GM19468 (cell line): ENCODE measurements at regions not wholly inside any gene's neighbourhood (a gene's known extent, or its start where the extent isn't known, plus 50 kb on each side); places are given as distances from the start of the nearest gene placed in this dataset.
"Not testable (repeated sequence)": the region's sequence is repeated elsewhere in the genome, so short reads cannot be mapped to it uniquely, and the experiment has no call there.

Experiments used
- ATAC-seq: cut with Tn5 transposase; IDR thresholded peaks from one replicate; pipeline ENCODE4 v1.9.1; 2021; ENCODE audit warnings: mild to moderate bottlenecking, moderate library complexity, moderate number of reproducible peaks; ENCODE audit not compliant: unreplicated experiment; ENCODE audit errors: extremely low read depth

- ATAC-seq, result no peak
Measured at GRCh38 chr2:7502336-7502735, 585.1 kb downstream of the RNF144A start.

- no peak for ATAC-seq
Measured at GRCh38 chr2:7508296-7508943, 591.2 kb downstream of the RNF144A start.

GRCh38 chr2:7510353-7510752, 593.1 kb downstream of the RNF144A start:
- no peak for ATAC-seq

GRCh38 chr2:7513834-7514233, 596.6 kb downstream of the RNF144A start:
- no peak for ATAC-seq

GRCh38 chr2:7515327-7515726, 598.1 kb downstream of the RNF144A start:
- ATAC-seq, result no peak

- ATAC-seq, result no peak
Measured at GRCh38 chr2:7516484-7517063, 599.4 kb downstream of the RNF144A start.

GRCh38 chr2:7517088-7517487, 599.9 kb downstream of the RNF144A start:
- ATAC-seq, result no peak

- ATAC-seq, result no peak
Measured at GRCh38 chr2:7517851-7518250, 600.6 kb downstream of the RNF144A start.

- ATAC-seq, result no peak
Measured at GRCh38 chr2:7523481-7524120, 606.4 kb downstream of the RNF144A start.

GRCh38 chr2:7524195-7524594, 607.0 kb downstream of the RNF144A start:
- no peak for ATAC-seq

GRCh38 chr2:7525746-7526145, 608.5 kb downstream of the RNF144A start:
- no peak for ATAC-seq

GRCh38 chr2:7527165-7527722, 610.0 kb downstream of the RNF144A start:
- no peak for ATAC-seq

- ATAC-seq, result no peak
Measured at GRCh38 chr2:7530001-7530400, 612.8 kb downstream of the RNF144A start.

GRCh38 chr2:7539077-7539476, 621.9 kb downstream of the RNF144A start:
- ATAC-seq, result no peak

- ATAC-seq, result no peak
Measured at GRCh38 chr2:7539760-7540159, 622.5 kb downstream of the RNF144A start.

- no peak for ATAC-seq
Measured at GRCh38 chr2:7552825-7553570, 635.8 kb downstream of the RNF144A start.

GRCh38 chr2:7555260-7555659, 638.0 kb downstream of the RNF144A start:
- no peak for ATAC-seq

GRCh38 chr2:7557376-7557775, 640.2 kb downstream of the RNF144A start:
- no peak for ATAC-seq

- ATAC-seq, result no peak
Measured at GRCh38 chr2:7559791-7560190, 642.6 kb downstream of the RNF144A start.

GRCh38 chr2:7566382-7566881, 649.2 kb downstream of the RNF144A start:
- no peak for ATAC-seq

GRCh38 chr2:7567116-7567515, 649.9 kb downstream of the RNF144A start:
- not testable (repeated sequence) for ATAC-seq
